Calu3 (cell line): ENCODE measurements at regions not wholly inside any gene's neighbourhood (a gene's known extent, or its start where the extent isn't known, plus 50 kb on each side); places are given as distances from the start of the nearest gene placed in this dataset.

Experiments used
- BruUV-seq: library from RNA; stranded (reverse); fragments of 400-500 nt; replicated peaks from 2 replicates; lab custom pipeline; 2021; lab: Mats Ljungman, UMichigan
- CTCF ChIA-PET: fragments of 300-600 bp; sonication (Branson Sonifier 250); formaldehyde crosslinking; loops from one replicate; lab custom pipeline; 2022; ENCODE audit warnings: antibody characterized with exemption; lab: Charles Lee
- DNase-seq: peaks from one replicate; pipeline ENCODE4 v3.0.0; 2022
- H3K27ac Mint-ChIP-seq: one replicate; pipeline ENCODE4 v1.8.0; 2022; ENCODE audit warnings: mixed read lengths; ENCODE audit not compliant: unreplicated experiment
- H3K27me3 Mint-ChIP-seq: one replicate; pipeline ENCODE4 v1.8.0; 2022; ENCODE audit warnings: mixed read lengths; ENCODE audit not compliant: unreplicated experiment
- H3K36me3 Mint-ChIP-seq: one replicate; pipeline ENCODE4 v1.8.0; 2022; ENCODE audit warnings: mild to moderate bottlenecking, moderate library complexity, mixed read lengths; ENCODE audit not compliant: insufficient read depth, unreplicated experiment
- H3K4me1 Mint-ChIP-seq: one replicate; pipeline ENCODE4 v1.8.0; 2022; ENCODE audit warnings: mild to moderate bottlenecking, low read depth, mixed read lengths; ENCODE audit not compliant: unreplicated experiment
- H3K4me3 Mint-ChIP-seq: one replicate; pipeline ENCODE4 v1.8.0; 2022; ENCODE audit warnings: mild to moderate bottlenecking, low read depth, moderate library complexity, mixed read lengths; ENCODE audit not compliant: unreplicated experiment
- H3K9me3 Mint-ChIP-seq: one replicate; pipeline ENCODE4 v1.8.0; 2022; ENCODE audit warnings: low read depth, mixed read lengths; ENCODE audit not compliant: unreplicated experiment
- intact Hi-C: fragments of 100-400 bp; cut with micrococcal nuclease; formaldehyde crosslinking; loops from one replicate; pipeline ENCODE4 v1.10.0; 2022; ENCODE audit not compliant: unreplicated experiment
- TF ChIP-seq, protein P1 (sequence below): fragments of 200-600 bp; IDR thresholded peaks from one replicate; pipeline ENCODE4 v1.8.0; 2022; ENCODE audit warnings: antibody characterized with exemption; ENCODE audit not compliant: unreplicated experiment

DNA sequence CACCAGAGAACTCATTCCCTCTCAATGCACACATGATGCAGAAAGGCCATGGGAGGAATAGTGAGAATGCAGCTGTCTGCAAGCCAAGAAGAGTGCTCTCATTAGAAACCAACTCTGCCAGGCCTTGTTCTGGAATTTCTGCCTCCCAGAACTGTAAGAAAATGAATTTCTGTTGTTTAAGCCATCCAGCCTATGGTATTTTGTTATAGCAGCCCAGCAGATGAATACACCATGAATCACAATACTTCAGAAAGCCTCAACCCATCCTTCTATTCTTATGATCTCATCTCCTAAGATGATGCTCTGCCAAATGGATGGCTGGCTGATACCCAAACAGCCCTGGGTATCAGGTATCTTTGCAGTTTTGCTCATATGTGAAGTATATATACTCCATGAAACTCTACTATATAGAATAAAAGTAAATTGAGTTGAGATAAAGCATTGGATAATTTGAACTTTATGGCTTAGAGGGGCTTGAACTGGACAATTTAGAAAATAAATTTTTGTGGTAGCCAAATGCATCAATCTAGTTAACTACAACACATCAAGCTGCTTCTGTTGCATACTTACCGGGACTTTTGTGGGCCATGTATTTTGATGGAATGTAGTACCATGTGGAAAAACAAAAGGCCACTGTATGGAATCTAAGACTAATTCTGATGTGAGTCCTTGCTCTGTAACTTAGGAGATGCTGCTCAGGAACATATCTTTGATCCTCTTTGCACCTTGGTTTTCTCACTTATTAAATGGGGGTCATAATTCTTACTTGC lies 245.9 kb downstream of the HS3ST1 start:
- CTCF ChIA-PET, result no interaction called here
- no peaks in the 10 kb centered on the region for H3K4me1 Mint-ChIP-seq
- no peak for DNase-seq

GRCh38 chr4:11182031-11182430 lies 246.7 kb downstream of the HS3ST1 start:
- Mint-ChIP-seq H3K27me3 (no peaks in the 10 kb centered on the region), H3K4me3 (no peak overlapping the region), H3K9me3 (no peaks in the 10 kb centered on the region), H3K36me3 (no peaks in the 10 kb centered on the region), H3K4me1 (no peaks in the 10 kb centered on the region), H3K27ac (no peak overlapping the region)
- CTCF ChIA-PET, result no interaction called here
- intact Hi-C loops, result no loop called here
- TF ChIP-seq, protein P1, sequence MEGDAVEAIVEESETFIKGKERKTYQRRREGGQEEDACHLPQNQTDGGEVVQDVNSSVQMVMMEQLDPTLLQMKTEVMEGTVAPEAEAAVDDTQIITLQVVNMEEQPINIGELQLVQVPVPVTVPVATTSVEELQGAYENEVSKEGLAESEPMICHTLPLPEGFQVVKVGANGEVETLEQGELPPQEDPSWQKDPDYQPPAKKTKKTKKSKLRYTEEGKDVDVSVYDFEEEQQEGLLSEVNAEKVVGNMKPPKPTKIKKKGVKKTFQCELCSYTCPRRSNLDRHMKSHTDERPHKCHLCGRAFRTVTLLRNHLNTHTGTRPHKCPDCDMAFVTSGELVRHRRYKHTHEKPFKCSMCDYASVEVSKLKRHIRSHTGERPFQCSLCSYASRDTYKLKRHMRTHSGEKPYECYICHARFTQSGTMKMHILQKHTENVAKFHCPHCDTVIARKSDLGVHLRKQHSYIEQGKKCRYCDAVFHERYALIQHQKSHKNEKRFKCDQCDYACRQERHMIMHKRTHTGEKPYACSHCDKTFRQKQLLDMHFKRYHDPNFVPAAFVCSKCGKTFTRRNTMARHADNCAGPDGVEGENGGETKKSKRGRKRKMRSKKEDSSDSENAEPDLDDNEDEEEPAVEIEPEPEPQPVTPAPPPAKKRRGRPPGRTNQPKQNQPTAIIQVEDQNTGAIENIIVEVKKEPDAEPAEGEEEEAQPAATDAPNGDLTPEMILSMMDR, result no peak
- BruUV-seq, result no TSS peak
- no peak for DNase-seq

More for the DNA sequence above, 245.9 kb downstream of the HS3ST1 start:
- Mint-ChIP-seq H3K4me3 (no peak overlapping the region), H3K27me3 (no peaks in the 10 kb centered on the region), H3K27ac (no peak overlapping the region), H3K36me3 (no peaks in the 10 kb centered on the region), H3K9me3 (no peaks in the 10 kb centered on the region)
- TF ChIP-seq, protein P1, result no peak
- no TSS peak for BruUV-seq
- intact Hi-C loops, result no loop called here

DNA sequence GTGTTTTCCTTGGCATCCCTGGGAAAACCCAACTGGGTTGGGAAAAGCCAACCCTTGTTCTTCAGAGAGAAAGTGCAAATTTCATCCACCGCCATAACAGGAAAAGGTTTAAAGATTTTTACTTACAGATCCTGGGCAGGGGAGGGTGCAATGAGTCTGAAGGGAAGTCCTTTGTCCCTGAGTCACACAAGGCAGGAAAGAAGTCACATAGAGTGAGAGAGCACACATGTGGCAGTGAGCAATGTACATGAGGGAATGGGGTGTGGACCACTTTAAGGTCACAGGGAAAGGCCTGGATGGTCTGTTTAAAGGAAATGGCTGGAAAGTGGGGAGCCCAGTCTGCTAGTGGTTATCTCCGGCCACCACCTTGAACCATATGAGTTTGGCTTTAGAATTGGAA lies 248.9 kb downstream of the HS3ST1 start:
- TF ChIP-seq, protein P1, result no peak
- CTCF ChIA-PET, result no interaction called here
- intact Hi-C loops, result no loop called here

DNA sequence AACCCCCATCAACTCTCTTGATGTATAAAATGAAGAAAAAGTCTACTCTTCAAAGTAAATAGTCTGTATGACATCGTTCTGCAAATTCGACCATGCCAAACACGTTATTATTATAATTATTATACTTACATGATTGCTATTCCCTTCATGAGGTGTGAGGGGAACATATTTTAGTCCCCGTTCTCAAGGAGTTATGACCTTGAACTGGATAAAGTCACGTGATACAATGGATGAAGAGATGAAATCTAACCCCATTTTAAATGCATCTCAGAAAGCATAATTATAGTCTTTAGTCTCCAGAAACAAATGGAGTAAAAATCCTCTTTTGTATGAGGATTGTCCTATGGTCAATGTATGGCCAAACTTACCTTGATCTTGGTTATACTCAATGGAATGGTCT lies 250.3 kb downstream of the HS3ST1 start:
- DNase-seq, result no peak
- no peak overlapping the region for H3K4me3 Mint-ChIP-seq
- H3K36me3 Mint-ChIP-seq, result no peaks in the 10 kb centered on the region
- no peaks in the 10 kb centered on the region for H3K9me3 Mint-ChIP-seq
- CTCF ChIA-PET, result no interaction called here
- H3K27me3 Mint-ChIP-seq, result peaks cover 26% of the 10 kb centered on the region
- BruUV-seq, result no TSS peak
- no peak overlapping the region for H3K27ac Mint-ChIP-seq
- intact Hi-C loops, result no loop called here
- TF ChIP-seq, protein P1, result no peak
- H3K4me1 Mint-ChIP-seq, result no peaks in the 10 kb centered on the region

More for the DNA sequence above, 248.9 kb downstream of the HS3ST1 start:
- Mint-ChIP-seq H3K27ac (no peak overlapping the region), H3K36me3 (no peaks in the 10 kb centered on the region), H3K4me1 (no peaks in the 10 kb centered on the region), H3K27me3 (peaks cover 12% of the 10 kb centered on the region), H3K4me3 (no peak overlapping the region), H3K9me3 (no peaks in the 10 kb centered on the region)
- no TSS peak for BruUV-seq
- no peak for DNase-seq
